Calu3 (cell line): ENCODE measurements at regions not wholly inside any gene's neighbourhood (a gene's known extent, or its start where the extent isn't known, plus 50 kb on each side); places are given as distances from the start of the nearest gene placed in this dataset.

Experiments used
- BruUV-seq: library from RNA; stranded (reverse); fragments of 400-500 nt; replicated peaks from 2 replicates; lab custom pipeline; 2021; lab: Mats Ljungman, UMichigan
- CTCF ChIA-PET: fragments of 300-600 bp; sonication (Branson Sonifier 250); formaldehyde crosslinking; loops from one replicate; lab custom pipeline; 2022; ENCODE audit warnings: antibody characterized with exemption; lab: Charles Lee
- DNase-seq: peaks from one replicate; pipeline ENCODE4 v3.0.0; 2022
- H3K27ac Mint-ChIP-seq: one replicate; pipeline ENCODE4 v1.8.0; 2022; ENCODE audit warnings: mixed read lengths; ENCODE audit not compliant: unreplicated experiment
- H3K27me3 Mint-ChIP-seq: one replicate; pipeline ENCODE4 v1.8.0; 2022; ENCODE audit warnings: mixed read lengths; ENCODE audit not compliant: unreplicated experiment
- H3K36me3 Mint-ChIP-seq: one replicate; pipeline ENCODE4 v1.8.0; 2022; ENCODE audit warnings: mild to moderate bottlenecking, moderate library complexity, mixed read lengths; ENCODE audit not compliant: insufficient read depth, unreplicated experiment
- H3K4me1 Mint-ChIP-seq: one replicate; pipeline ENCODE4 v1.8.0; 2022; ENCODE audit warnings: mild to moderate bottlenecking, low read depth, mixed read lengths; ENCODE audit not compliant: unreplicated experiment
- H3K4me3 Mint-ChIP-seq: one replicate; pipeline ENCODE4 v1.8.0; 2022; ENCODE audit warnings: mild to moderate bottlenecking, low read depth, moderate library complexity, mixed read lengths; ENCODE audit not compliant: unreplicated experiment
- H3K9me3 Mint-ChIP-seq: one replicate; pipeline ENCODE4 v1.8.0; 2022; ENCODE audit warnings: low read depth, mixed read lengths; ENCODE audit not compliant: unreplicated experiment
- CTCF ChIP-seq: fragments of 200-600 bp; IDR thresholded peaks from one replicate; pipeline ENCODE4 v1.8.0; 2022; ENCODE audit warnings: antibody characterized with exemption; ENCODE audit not compliant: unreplicated experiment
- intact Hi-C: fragments of 100-400 bp; cut with micrococcal nuclease; formaldehyde crosslinking; loops from one replicate; pipeline ENCODE4 v1.10.0; 2022; ENCODE audit not compliant: unreplicated experiment

- BruUV-seq: no TSS peak
- Mint-ChIP-seq H3K27me3 (no peaks in the 10 kb centered on the region), H3K4me3 (no peak overlapping the region), H3K4me1 (peaks cover 27% of the 10 kb centered on the region), H3K36me3 (no peaks in the 10 kb centered on the region), H3K27ac (no peak overlapping the region), H3K9me3 (no peaks in the 10 kb centered on the region)
- no peak for DNase-seq
- intact Hi-C loops: no loop called here
- CTCF ChIA-PET: interaction anchor here (1.6 kb wide), 1 partner anchor 16 kb away, joined by 3 read pairs; no protein-coding TSS in a partner anchor
- TF ChIP-seq CTCF: no peak
These were observed 207.1 kb upstream of the HDAC9 start for GRCh38 chr7:18288322-18289037.

- H3K4me3 Mint-ChIP-seq: no peak overlapping the region
- intact Hi-C loops: no loop called here
- DNase-seq: no peak
- no peak for TF ChIP-seq CTCF
- no TSS peak for BruUV-seq
- peak overlapping the region; percentile 1 for H3K27ac Mint-ChIP-seq
- peaks cover 36% of the 10 kb centered on the region for H3K4me1 Mint-ChIP-seq
- H3K27me3 Mint-ChIP-seq: no peaks in the 10 kb centered on the region
- CTCF ChIA-PET: interaction anchor here (1.4 kb wide), 1 partner anchor 13 kb away, joined by 4 read pairs; no protein-coding TSS in a partner anchor
- H3K9me3 Mint-ChIP-seq: no peaks in the 10 kb centered on the region
- H3K36me3 Mint-ChIP-seq: no peaks in the 10 kb centered on the region
These were observed 205.8 kb upstream of the HDAC9 start for GRCh38 chr7:18289788-18290187.

DNA sequence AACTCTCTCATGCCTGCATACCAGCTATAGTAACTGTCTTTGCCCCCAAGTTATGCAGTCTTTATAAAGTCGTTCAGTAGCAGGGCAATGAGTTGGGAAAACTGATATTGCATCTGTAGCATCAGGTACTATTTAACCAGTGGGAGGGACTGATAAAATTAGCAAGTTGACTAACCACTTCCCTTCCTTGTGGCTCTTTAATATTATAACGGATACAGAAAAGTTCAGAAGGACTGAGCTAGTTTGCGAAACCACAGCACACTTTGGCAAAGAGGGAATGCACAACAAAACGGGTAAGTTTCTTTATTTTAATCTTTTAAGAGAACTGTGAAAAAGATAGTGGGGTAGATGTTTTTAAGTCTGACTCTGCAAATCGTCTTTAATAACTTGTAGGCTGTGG, 205.3 kb upstream of the HDAC9 start:
- Mint-ChIP-seq H3K27me3 (no peaks in the 10 kb centered on the region), H3K27ac (no peak overlapping the region), H3K4me3 (no peak overlapping the region), H3K9me3 (no peaks in the 10 kb centered on the region), H3K36me3 (no peaks in the 10 kb centered on the region), H3K4me1 (peaks cover 37% of the 10 kb centered on the region)
- TF ChIP-seq CTCF: no peak
- intact Hi-C loops: no loop called here
- CTCF ChIA-PET: interaction anchor here (1.4 kb wide), 1 partner anchor 14 kb away, joined by 4 read pairs; no protein-coding TSS in a partner anchor
- no peak for DNase-seq
- no TSS peak for BruUV-seq

DNA sequence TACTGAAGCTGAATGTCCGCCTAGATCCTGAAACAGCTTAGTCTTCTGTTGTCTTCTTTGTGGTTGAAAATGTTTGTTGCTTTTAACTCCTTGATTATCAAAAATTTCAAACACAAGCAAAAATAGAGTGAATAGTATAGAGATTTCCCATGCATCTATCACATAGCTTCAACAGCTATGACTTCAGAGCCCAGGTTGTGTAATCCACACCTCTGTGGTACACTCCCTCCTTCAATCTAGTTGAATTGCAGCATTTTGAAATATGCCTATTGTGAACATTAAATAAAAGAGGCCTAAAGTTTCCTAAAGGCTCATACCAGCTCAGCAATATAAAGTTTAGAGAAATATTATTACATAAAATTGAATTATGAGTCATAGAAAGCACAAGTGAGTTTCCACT, 204.7 kb upstream of the HDAC9 start:
- intact Hi-C loops: no loop called here
- H3K36me3 Mint-ChIP-seq: no peaks in the 10 kb centered on the region
- CTCF ChIA-PET: interaction anchor here (0.6 to 1.4 kb wide), 2 partner anchors 14 to 20 kb away, joined by 4 to 5 read pairs; no protein-coding TSS in a partner anchor

More for the DNA sequence above, 204.7 kb upstream of the HDAC9 start:
- H3K9me3 Mint-ChIP-seq: no peaks in the 10 kb centered on the region
- no peak for DNase-seq
- TF ChIP-seq CTCF: no peak
- no TSS peak for BruUV-seq
- peaks cover 37% of the 10 kb centered on the region for H3K4me1 Mint-ChIP-seq
- H3K27me3 Mint-ChIP-seq: no peaks in the 10 kb centered on the region
- no peak overlapping the region for H3K27ac Mint-ChIP-seq
- no peak overlapping the region for H3K4me3 Mint-ChIP-seq
